ENCODE measurements at regions not wholly inside any gene's neighbourhood (a gene's known extent, or its start where the extent isn't known, plus 50 kb on each side); places are given as distances from the start of the nearest gene placed in this dataset.

DNA sequence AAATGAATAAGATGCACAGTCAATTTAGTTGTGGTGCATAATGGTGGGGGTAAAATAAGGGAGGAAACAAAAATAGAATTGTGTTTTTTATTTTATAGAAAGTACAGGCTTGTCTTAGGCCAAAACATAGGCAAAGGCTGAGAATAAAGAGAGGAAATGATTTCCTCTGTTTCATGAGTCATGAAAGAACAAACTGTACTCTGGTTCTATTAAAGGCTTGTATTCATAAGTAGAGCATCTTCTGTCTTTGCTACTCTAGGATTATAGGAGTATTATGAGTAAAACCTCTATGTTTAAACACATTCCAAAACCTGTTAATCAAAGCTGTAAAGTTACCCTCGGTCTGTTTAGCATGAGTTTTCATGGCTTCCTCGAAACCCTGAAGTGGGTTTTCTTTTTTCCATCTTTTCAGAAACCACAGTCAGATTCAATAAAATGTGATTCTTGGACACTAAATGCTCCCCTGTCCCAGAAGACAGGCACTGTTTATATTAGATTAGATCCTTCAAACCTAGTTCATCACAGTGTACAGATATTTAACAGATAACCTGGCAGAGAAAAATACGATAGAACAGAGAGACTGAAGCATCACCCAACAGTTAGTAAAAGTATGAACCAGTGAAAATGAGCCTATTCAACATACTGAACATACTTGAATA, 473.9 kb upstream of the CYLC2 start:
- in situ Hi-C loops (cut with MboI; ENCODE audit: low sequenced_read_pairs, unreplicated experiment) = no loop called here
- TF ChIP-seq, protein P1, sequence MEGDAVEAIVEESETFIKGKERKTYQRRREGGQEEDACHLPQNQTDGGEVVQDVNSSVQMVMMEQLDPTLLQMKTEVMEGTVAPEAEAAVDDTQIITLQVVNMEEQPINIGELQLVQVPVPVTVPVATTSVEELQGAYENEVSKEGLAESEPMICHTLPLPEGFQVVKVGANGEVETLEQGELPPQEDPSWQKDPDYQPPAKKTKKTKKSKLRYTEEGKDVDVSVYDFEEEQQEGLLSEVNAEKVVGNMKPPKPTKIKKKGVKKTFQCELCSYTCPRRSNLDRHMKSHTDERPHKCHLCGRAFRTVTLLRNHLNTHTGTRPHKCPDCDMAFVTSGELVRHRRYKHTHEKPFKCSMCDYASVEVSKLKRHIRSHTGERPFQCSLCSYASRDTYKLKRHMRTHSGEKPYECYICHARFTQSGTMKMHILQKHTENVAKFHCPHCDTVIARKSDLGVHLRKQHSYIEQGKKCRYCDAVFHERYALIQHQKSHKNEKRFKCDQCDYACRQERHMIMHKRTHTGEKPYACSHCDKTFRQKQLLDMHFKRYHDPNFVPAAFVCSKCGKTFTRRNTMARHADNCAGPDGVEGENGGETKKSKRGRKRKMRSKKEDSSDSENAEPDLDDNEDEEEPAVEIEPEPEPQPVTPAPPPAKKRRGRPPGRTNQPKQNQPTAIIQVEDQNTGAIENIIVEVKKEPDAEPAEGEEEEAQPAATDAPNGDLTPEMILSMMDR (IDR thresholded peaks at IDR 0.05; ENCODE audit: borderline replicate concordance, control extremely low read depth, extremely low read depth, insufficient read depth, missing control alignments) = no peak
- no peak for DNase-seq (ENCODE audit: low spot score)

DNA sequence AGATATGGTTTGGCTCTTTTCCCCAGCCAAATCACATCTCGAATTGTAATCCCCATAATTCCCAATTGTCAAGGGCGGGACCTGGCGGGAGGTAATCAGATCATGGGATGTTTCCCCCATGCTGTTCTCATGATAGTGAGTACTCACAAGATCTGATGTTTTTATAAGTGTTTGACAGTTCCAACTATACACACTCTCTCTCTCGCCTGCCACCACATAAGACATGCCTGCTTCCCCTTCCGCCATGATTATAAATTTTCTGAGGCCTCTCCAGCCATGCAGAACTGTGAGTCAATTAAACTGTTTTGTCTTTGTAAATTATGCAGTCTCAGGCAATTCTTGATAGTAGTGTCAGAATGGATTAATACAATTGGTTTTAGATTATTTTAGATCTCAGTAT, 475.7 kb upstream of the CYLC2 start:
- no peak for DNase-seq (ENCODE audit: low spot score)
- TF ChIP-seq, protein P1 (IDR thresholded peaks at IDR 0.05; ENCODE audit: borderline replicate concordance, control extremely low read depth, extremely low read depth, insufficient read depth, missing control alignments) = no peak
- in situ Hi-C loops (cut with MboI; ENCODE audit: low sequenced_read_pairs, unreplicated experiment) = no loop called here

DNA sequence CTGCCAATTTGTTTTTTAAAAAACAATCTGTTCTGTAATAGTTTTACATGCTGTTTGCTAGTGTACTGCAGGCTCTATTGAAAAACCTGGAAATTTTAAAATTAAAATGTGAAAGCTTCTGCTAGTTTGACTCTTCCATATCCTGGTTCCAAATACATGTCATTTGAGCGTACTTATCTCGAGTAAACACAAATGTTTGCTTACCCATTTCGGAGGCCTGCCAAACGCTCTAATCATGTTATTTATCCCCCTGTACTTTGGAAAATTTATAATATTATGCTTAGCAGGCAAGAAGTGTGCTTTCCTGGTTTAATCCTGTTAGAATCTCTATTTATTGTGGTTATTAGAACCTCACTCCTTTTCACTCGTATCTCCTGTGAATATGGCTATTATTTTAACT, 476.8 kb upstream of the CYLC2 start:
- in situ Hi-C loops (cut with MboI; ENCODE audit: low sequenced_read_pairs, unreplicated experiment) = no loop called here

DNA sequence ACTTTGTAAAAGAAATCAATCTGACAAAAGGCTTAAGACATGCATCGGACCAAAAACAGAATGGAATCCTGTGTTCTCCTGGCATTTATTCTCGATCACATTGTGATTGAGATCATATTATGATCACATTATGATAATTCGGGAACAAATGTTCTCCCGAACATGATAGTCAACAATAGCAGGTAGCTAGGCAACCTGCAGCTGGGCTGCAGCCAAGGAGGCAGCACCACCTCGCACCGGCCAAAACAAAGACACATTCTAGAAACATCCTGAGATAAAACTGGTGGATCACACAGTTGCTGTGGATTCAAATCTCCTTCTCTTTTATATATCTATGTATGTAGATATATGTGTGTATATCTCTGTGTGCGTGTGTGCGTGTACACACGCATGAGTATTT, 480.6 kb upstream of the CYLC2 start:
- no peak for DNase-seq (ENCODE audit: low spot score)
- in situ Hi-C loops (cut with MboI; ENCODE audit: low sequenced_read_pairs, unreplicated experiment) = no loop called here
- TF ChIP-seq, protein P1 (IDR thresholded peaks at IDR 0.05; ENCODE audit: borderline replicate concordance, control extremely low read depth, extremely low read depth, insufficient read depth, missing control alignments) = no peak

More for the DNA sequence above, 476.8 kb upstream of the CYLC2 start:
- DNase-seq (ENCODE audit: low spot score) = no peak
- TF ChIP-seq, protein P1 (IDR thresholded peaks at IDR 0.05; ENCODE audit: borderline replicate concordance, control extremely low read depth, extremely low read depth, insufficient read depth, missing control alignments) = no peak

DNA sequence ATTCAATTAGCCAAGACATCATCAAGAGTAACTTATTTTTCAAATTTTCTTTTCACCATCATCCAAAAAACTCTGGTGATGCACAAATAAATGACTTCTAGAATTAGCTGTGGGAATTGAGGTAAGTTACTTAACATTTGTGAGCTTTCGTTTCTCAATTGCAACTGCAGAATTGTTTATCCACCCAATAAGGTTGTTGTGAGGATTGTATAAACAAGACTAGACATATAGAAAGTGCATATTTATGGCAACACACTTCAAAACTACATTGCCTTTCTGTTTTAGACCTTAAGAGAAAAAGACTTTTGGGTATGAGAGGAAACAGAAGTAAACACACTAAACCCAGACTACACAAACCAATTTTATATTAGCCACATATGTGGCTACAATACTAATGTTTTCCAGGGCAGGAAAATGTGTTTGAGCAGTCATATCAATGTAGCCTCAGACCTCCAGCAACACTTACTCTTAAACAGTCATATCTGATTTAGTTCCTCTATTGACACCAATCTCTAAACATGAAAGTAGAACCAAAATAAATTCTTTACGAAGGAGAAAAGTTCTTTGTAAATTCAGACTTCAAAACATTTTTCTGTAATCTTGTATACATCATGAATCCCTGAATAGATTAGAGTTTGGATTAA, 488.0 kb upstream of the CYLC2 start:
- DNase-seq (ENCODE audit: low spot score) = no peak
- in situ Hi-C loops (cut with MboI; ENCODE audit: low sequenced_read_pairs, unreplicated experiment) = no loop called here
- TF ChIP-seq, protein P1 (IDR thresholded peaks at IDR 0.05; ENCODE audit: borderline replicate concordance, control extremely low read depth, extremely low read depth, insufficient read depth, missing control alignments) = no peak

DNA sequence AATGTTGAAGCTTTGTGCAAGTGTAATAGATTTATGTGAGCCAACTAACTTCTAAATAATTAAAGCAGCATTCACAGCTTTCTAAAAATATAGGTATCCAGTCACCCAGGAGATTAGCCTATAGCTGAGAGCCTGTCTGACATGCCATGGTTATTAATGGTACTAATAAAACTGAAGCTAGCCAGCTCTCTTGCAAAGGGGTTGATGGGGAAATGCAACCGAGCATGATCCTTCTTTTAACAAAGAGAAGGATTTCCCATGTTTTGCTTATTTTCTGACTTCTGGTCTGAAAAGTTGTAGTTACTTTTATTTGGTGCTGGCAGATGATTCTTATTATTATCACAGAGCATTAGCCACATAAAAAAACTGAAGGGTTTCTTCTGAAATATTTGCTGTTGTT, 488.7 kb upstream of the CYLC2 start:
- no peak for DNase-seq (ENCODE audit: low spot score)
- in situ Hi-C loops (cut with MboI; ENCODE audit: low sequenced_read_pairs, unreplicated experiment) = no loop called here
- TF ChIP-seq, protein P1 (IDR thresholded peaks at IDR 0.05; ENCODE audit: borderline replicate concordance, control extremely low read depth, extremely low read depth, insufficient read depth, missing control alignments) = no peak

Measured in GM13976 (cell line).